ENCODE measurements at regions not wholly inside any gene's neighbourhood (a gene's known extent, or its start where the extent isn't known, plus 50 kb on each side); places are given as distances from the start of the nearest gene placed in this dataset.
"Not testable (repeated sequence)": the region's sequence is repeated elsewhere in the genome, so short reads cannot be mapped to it uniquely, and the experiment has no call there.

DNA sequence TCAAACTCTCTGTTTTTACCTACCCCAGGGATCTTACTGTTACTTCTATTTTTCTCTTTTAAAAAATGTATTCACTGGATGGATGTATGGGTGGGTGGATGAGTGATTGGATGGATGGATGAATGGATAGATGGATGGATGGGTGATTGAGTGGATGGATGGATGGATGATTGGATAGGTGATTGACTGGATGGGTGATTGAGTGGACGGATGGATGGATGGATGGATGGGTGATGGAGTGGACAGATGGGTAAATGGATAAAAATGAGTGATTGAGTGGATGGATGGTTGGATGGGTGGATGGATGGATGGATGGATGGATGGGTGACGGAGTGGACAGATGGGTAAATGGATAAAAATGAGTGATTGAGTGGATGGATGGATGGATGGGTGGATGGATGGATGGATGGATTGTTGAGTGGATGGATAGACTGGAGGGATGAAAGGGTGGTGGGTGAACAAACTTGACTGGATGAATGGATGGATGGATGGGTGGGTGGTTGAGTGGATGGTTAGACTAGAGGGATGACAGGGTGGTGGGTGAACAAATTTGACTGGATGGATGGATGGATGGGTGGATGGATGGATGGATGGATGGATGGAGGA is 118.0 kb upstream of the ZBTB40 start:
- intact Hi-C loops (cut with DNase I), result no loop called here
- no peak for ATAC-seq
- TF ChIP-seq, protein P1, sequence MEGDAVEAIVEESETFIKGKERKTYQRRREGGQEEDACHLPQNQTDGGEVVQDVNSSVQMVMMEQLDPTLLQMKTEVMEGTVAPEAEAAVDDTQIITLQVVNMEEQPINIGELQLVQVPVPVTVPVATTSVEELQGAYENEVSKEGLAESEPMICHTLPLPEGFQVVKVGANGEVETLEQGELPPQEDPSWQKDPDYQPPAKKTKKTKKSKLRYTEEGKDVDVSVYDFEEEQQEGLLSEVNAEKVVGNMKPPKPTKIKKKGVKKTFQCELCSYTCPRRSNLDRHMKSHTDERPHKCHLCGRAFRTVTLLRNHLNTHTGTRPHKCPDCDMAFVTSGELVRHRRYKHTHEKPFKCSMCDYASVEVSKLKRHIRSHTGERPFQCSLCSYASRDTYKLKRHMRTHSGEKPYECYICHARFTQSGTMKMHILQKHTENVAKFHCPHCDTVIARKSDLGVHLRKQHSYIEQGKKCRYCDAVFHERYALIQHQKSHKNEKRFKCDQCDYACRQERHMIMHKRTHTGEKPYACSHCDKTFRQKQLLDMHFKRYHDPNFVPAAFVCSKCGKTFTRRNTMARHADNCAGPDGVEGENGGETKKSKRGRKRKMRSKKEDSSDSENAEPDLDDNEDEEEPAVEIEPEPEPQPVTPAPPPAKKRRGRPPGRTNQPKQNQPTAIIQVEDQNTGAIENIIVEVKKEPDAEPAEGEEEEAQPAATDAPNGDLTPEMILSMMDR (IDR thresholded peaks at IDR 0.05), result no peak
- no peak for TF ChIP-seq POLR2A (IDR thresholded peaks at IDR 0.05)
- Histone ChIP-seq H3K27ac (no peak overlapping the region), H3K27me3 (no peaks in the 10 kb centered on the region), H3K36me3 (replicated peaks in 1 of 2; ENCODE audit: insufficient read depth in 1 of 2, low read depth in 2 of 2) (no peaks in the 10 kb centered on the region), H3K4me3 (no peak overlapping the region), H3K9me3 (no peaks in the 10 kb centered on the region), H3K4me1 (no peaks in the 10 kb centered on the region)
- WGBS, 2 donors, result 86 to 93% methylated on average over 2 of the region's 2 CpGs
- DNase-seq, result no peak

DNA sequence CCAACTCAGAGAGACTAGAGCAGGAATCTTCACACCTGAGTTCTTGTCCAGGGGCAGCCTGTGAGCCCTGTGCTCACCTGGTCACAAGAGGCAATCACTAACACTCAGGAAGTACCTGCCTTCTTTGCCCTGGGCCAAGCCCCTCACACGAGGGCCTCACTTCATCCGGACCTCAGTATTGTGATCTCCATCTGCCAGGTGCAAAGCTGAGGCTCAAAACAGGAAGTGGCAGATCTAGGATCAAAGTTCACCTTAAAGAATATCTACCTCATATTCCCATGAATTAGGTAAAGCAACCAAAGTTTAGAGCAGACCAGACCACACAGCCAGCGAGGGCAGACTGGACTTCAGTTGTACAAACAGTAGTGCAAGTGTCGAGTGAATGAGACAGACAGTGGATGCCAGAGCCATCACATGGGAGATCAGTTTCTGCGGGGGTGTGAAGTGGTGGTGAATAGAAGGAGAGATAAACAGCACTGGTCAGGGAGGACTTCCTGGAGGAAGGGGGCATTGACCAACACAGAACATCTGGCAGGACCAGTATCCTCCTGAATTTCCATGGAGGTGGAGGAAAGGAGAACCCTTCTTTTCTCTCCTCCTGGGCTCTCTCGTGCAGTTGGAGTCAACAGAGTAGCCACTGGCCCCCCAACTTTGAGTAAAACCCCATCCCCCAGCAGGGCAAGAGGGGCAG is 116.6 kb upstream of the ZBTB40 start:
- intact Hi-C loops (cut with DNase I), result no loop called here
- no peak overlapping the region for H3K4me3 ChIP-seq
- no peak for DNase-seq
- H3K4me1 ChIP-seq, result no peaks in the 10 kb centered on the region
- H3K9me3 ChIP-seq, result no peaks in the 10 kb centered on the region
- no peak overlapping the region for H3K27ac ChIP-seq
- H3K36me3 ChIP-seq (replicated peaks in 1 of 2; ENCODE audit: insufficient read depth in 1 of 2, low read depth in 2 of 2), result no peaks in the 10 kb centered on the region
- 58 to 66% methylated on average over 6 of the region's 6 CpGs for WGBS, 2 donors
- TF ChIP-seq, protein P1 (IDR thresholded peaks at IDR 0.05), result no peak
- TF ChIP-seq POLR2A (IDR thresholded peaks at IDR 0.05), result no peak
- ATAC-seq, result no peak
- no peaks in the 10 kb centered on the region for H3K27me3 ChIP-seq

DNA sequence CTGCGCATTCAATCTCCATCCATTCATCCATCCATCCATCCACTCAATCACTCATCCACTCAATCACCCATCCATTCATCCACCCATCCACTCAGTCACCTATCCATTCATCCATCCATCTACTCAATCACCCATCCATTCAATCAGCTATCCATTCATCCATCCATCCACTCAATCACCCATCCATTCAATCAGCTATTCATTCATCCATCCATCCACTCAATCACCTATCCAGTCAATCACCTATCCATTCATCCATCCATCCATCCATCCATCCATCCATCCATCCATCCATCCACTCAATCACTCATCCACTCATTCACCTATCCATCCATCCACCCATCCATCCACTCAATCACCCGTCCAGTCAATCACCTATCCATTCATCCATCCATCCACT is 115.4 kb upstream of the ZBTB40 start:
- 78 to 90% methylated on average over 2 of the region's 2 CpGs for WGBS, 2 donors
- intact Hi-C loops (cut with DNase I); DNase-seq: not testable (repeated sequence)

DNA sequence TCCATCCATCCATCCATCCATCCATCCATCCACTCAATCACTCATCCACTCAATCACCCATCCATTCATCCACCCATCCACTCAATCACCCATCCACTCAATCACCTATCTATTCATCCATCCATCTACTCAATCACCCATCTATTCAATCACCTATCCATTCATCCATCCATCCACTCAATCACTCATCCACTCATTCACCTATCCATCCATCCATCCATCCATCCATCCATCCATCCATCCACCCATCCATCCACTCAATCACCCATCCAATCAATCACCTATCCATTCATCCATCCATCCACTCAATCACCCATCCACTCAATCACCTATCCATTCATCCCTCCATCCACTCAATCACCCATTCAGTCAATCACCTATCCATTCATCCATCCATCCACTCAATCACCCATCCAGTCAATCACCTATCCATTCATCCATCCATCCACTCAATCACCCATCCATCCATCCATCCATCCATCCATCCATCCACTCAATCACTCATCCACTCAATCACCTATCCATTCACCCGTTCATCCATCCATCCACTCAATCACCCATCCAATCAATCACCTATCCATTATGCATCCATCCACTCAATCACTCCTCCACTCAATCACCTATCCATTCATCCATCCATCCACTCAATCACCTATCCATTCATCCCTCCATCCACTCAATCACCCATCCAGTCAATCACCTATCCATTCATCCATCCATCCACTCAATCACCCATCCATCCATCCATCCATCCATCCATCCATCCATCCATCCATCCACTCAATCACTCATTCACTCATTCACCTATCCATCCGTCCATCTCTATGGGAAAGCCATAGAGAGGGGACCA is 114.7 kb upstream of the ZBTB40 start:
- H3K9me3 ChIP-seq; ATAC-seq; H3K36me3 ChIP-seq (replicated peaks in 1 of 2; ENCODE audit: insufficient read depth in 1 of 2, low read depth in 2 of 2); H3K27ac ChIP-seq; DNase-seq; H3K4me1 ChIP-seq; H3K4me3 ChIP-seq; intact Hi-C loops (cut with DNase I); H3K27me3 ChIP-seq: not testable (repeated sequence)
- 47 to 72% methylated on average over 2 of the region's 2 CpGs for WGBS, 2 donors

More for the DNA sequence above, 115.4 kb upstream of the ZBTB40 start:
- not testable (repeated sequence) for H3K36me3 ChIP-seq (replicated peaks in 1 of 2; ENCODE audit: insufficient read depth in 1 of 2, low read depth in 2 of 2); H3K27me3 ChIP-seq; H3K4me3 ChIP-seq; H3K4me1 ChIP-seq; H3K27ac ChIP-seq; ATAC-seq; H3K9me3 ChIP-seq

DNA sequence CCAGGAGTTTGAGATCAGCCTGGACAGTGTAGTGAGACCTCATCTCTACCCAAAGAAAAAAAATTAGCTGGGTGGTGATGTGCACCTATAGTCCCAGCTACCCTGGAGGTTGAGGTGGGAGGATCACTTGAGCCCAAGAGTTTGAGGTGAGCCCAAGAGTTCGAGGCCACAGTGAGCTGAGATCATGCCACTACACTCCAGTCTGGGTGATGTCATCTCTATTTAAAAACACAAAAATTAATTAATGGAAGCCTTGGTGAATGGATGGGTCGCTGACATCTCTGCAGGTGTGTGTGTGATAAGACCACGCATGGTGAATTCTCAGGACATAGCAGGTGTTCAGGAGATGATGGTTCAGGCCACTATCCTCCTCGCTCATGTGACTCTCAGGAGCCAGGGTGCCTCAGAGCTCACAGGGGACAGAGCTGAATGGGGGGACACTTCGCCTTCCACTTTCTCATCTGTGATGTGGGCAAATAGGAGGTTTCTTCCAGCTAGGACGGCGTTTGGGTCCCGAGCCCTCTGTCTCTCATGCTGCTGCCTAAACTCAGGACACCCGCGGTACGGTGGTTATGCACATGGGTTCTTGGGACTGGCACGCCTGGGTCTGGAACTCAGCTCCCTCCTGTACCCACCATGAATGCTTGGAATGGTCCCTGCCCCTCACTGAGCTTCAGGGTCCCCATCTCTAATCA is 113.4 kb upstream of the ZBTB40 start:
- no peak overlapping the region for H3K4me3 ChIP-seq
- peaks cover 10% of the 10 kb centered on the region for H3K4me1 ChIP-seq
- no peak for TF ChIP-seq POLR2A (IDR thresholded peaks at IDR 0.05)
- DNase-seq, result no peak
- intact Hi-C loops (cut with DNase I), result no loop called here
- ATAC-seq, result no peak
- no peaks in the 10 kb centered on the region for H3K27me3 ChIP-seq
- H3K9me3 ChIP-seq, result no peaks in the 10 kb centered on the region
- no peak overlapping the region for H3K27ac ChIP-seq
- no peaks in the 10 kb centered on the region for H3K36me3 ChIP-seq (replicated peaks in 1 of 2; ENCODE audit: insufficient read depth in 1 of 2, low read depth in 2 of 2)
- 82 to 89% methylated on average over 11 to 12 of the region's 12 CpGs for WGBS, 2 donors

DNA sequence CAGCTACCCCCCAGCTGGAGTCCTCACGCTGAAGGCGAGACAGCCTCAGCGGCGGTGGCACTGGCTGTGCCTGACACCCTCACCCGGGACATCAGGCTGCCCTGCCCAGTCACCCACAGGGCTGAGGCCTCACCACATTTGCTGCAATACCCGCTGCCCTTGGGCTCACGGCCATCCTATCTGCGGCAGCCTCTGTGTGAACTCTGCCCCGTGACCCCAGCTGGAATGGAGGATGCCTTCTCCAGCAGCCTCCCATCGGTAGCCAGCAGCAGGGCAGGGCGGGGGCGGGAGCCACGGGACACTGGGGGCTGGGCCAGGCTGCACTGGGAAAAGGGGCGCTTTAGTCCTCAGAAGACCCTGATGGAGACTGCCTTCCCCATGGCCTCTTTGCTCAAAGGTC is 112.4 kb upstream of the ZBTB40 start:
- 62% methylated on average over 10 of the region's 14 CpGs; no CpG with 5 or more reads in 1 of the 2 donors for WGBS, 2 donors
- Histone ChIP-seq H3K36me3 (replicated peaks in 1 of 2; ENCODE audit: insufficient read depth in 1 of 2, low read depth in 2 of 2) (no peaks in the 10 kb centered on the region), H3K4me3 (no peak overlapping the region), H3K27ac (no peak overlapping the region), H3K4me1 (peaks cover 10% of the 10 kb centered on the region), H3K27me3 (no peaks in the 10 kb centered on the region), H3K9me3 (no peaks in the 10 kb centered on the region)
- DNase-seq (no peak), ATAC-seq (no peak)
- TF ChIP-seq POLR2A (IDR thresholded peaks at IDR 0.05), result no peak
- TF ChIP-seq, protein P1 (IDR thresholded peaks at IDR 0.05), result no peak
- intact Hi-C loops (cut with DNase I), result no loop called here
